ENCODE measurements at regions not wholly inside any gene's neighbourhood (a gene's known extent, or its start where the extent isn't known, plus 50 kb on each side); places are given as distances from the start of the nearest gene placed in this dataset.

DNA sequence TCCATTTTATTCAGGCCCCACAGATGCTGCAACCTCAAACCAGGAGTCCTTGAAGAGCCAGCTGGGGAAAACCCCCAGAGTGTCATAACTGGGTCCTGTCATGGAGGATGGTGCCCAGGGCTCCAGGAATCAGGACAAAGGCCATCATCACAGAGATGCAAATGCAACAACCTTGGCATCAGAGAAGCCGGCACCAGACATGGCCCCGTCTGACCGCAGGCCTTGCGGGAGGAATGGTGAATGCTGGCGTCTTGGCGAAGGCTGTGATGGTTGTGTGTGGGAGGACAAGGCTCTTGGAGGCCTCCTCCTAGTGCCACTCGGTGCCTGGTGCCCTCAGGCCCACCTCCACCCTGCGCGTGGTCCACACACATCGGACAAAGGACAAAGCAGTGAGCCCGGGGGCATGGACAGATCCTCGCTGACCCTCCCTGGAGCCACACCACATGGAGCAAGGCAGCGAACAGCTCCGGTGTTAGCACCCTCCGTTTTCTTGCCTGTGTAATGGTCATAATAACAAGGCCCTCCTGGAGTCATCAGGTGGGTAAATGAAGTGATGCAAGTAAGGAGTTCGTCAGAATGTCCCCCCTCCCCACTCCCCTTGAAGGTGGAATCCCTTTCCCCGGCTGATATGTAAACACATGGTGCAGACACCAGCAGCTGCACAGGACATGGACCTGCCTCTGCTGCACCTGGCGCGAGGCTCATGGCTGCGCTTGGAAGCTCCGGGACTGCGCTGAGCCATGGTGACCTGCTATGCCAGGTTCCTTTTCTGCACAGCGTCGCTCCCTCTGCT lies 380.7 kb downstream of the IRX2 start:
- H3K4me2 ChIP-seq (ENCODE audit: low read depth, low read length), result no peak overlapping the region
- no peaks in the 10 kb centered on the region for H3F3A ChIP-seq (ENCODE audit: insufficient read depth, low read length)
- H3K27me3 ChIP-seq (replicated peaks; ENCODE audit: insufficient read depth, low read length), result no peaks in the 10 kb centered on the region

DNA sequence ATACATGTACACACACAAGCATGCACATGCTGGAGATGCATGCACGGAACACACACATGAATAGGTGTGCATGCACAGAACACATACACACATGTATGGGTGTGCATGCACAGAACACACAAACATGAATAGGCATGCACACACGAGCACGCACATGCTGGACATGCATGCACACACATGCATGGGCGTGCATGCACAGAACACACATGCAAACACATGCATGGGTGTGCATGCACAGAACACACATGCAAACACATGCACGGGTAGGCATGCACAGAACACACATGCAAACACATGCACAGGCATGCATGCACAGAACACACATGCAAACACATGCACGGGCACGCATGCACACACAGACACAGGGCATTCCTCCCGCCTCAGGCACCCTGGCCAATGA lies 382.3 kb downstream of the IRX2 start:
- DNase-seq, result no peak
- Histone ChIP-seq H3K9ac (ENCODE audit: low read length) (no peak overlapping the region), H3K4me2 (ENCODE audit: low read depth, low read length) (no peak overlapping the region), H3K27me3 (replicated peaks; ENCODE audit: insufficient read depth, low read length) (no peaks in the 10 kb centered on the region), H3F3A (ENCODE audit: insufficient read depth, low read length) (no peaks in the 10 kb centered on the region), H3K27ac (ENCODE audit: low read length) (no peak overlapping the region), H3K79me2 (ENCODE audit: low read length) (no peaks in the 10 kb centered on the region), H3K9me3 (replicated peaks; ENCODE audit: insufficient read depth, low read length) (no peaks in the 10 kb centered on the region), H3K36me3 (replicated peaks; ENCODE audit: insufficient read depth, low read length) (no peaks in the 10 kb centered on the region), H4K20me1 (ENCODE audit: insufficient read depth, low read length) (no peaks in the 10 kb centered on the region), H3K4me3 (ENCODE audit: low read length) (no peak overlapping the region), H3K4me1 (ENCODE audit: low read length) (peaks cover 4% of the 10 kb centered on the region; the same call in 1 of the 2 replicates), H3K9me2 (replicated peaks; ENCODE audit: insufficient read depth, low read length) (no peaks in the 10 kb centered on the region), H2AFZ (ENCODE audit: low read length) (no peak overlapping the region)
- TF ChIP-seq EZH2phosphoT487 (IDR thresholded peaks at IDR 0.05; ENCODE audit: low read length), result no peak
- TF ChIP-seq, protein P1, sequence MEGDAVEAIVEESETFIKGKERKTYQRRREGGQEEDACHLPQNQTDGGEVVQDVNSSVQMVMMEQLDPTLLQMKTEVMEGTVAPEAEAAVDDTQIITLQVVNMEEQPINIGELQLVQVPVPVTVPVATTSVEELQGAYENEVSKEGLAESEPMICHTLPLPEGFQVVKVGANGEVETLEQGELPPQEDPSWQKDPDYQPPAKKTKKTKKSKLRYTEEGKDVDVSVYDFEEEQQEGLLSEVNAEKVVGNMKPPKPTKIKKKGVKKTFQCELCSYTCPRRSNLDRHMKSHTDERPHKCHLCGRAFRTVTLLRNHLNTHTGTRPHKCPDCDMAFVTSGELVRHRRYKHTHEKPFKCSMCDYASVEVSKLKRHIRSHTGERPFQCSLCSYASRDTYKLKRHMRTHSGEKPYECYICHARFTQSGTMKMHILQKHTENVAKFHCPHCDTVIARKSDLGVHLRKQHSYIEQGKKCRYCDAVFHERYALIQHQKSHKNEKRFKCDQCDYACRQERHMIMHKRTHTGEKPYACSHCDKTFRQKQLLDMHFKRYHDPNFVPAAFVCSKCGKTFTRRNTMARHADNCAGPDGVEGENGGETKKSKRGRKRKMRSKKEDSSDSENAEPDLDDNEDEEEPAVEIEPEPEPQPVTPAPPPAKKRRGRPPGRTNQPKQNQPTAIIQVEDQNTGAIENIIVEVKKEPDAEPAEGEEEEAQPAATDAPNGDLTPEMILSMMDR (IDR thresholded peaks at IDR 0.05; ENCODE audit: low read length), result no peak
- TF ChIP-seq EZH2 (optimal IDR thresholded peaks at IDR 0.05; ENCODE audit: low read depth, low read length), result no peak

More for the DNA sequence above, 380.7 kb downstream of the IRX2 start:
- H4K20me1 ChIP-seq (ENCODE audit: insufficient read depth, low read length), result no peaks in the 10 kb centered on the region
- no peak for TF ChIP-seq EZH2 (optimal IDR thresholded peaks at IDR 0.05; ENCODE audit: low read depth, low read length)
- TF ChIP-seq EZH2phosphoT487 (IDR thresholded peaks at IDR 0.05; ENCODE audit: low read length), result no peak
- TF ChIP-seq, protein P1 (IDR thresholded peaks at IDR 0.05; ENCODE audit: low read length), result no peak
- no peaks in the 10 kb centered on the region for H3K36me3 ChIP-seq (replicated peaks; ENCODE audit: insufficient read depth, low read length)
- no peak overlapping the region for H3K27ac ChIP-seq (ENCODE audit: low read length)
- peaks cover 4% of the 10 kb centered on the region; the same call in 1 of the 2 replicates for H3K4me1 ChIP-seq (ENCODE audit: low read length)
- no peak overlapping the region for H2AFZ ChIP-seq (ENCODE audit: low read length)
- DNase-seq, result no peak
- H3K9ac ChIP-seq (ENCODE audit: low read length), result no peak overlapping the region
- no peaks in the 10 kb centered on the region for H3K9me3 ChIP-seq (replicated peaks; ENCODE audit: insufficient read depth, low read length)
- H3K9me2 ChIP-seq (replicated peaks; ENCODE audit: insufficient read depth, low read length), result no peaks in the 10 kb centered on the region
- no peaks in the 10 kb centered on the region for H3K79me2 ChIP-seq (ENCODE audit: low read length)
- H3K4me3 ChIP-seq (ENCODE audit: low read length), result no peak overlapping the region

DNA sequence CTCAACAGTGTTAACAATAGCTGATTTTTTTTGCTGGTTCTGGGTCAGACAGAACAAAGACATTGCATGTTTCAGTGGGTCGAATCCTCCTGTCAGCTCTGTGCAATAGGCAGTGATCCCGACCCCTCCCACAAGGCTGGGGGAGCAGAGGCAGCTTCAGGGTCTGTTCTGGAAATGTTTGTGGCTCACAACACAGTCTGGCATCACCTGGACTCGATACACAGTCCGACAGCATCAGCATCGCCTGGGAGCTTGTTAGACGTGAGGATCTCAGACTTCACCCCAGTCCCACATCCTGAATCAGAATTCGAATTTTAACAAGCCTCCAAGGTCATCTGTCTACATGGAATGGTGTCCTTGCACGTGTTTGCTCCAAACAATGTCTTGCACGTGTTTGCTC lies 384.7 kb downstream of the IRX2 start:
- Histone ChIP-seq H3K9me3 (replicated peaks; ENCODE audit: insufficient read depth, low read length) (no peaks in the 10 kb centered on the region), H3K4me2 (ENCODE audit: low read depth, low read length) (no peak overlapping the region), H3K79me2 (ENCODE audit: low read length) (no peaks in the 10 kb centered on the region), H4K20me1 (ENCODE audit: insufficient read depth, low read length) (no peaks in the 10 kb centered on the region), H3K4me3 (ENCODE audit: low read length) (no peak overlapping the region), H3K4me1 (ENCODE audit: low read length) (no peaks in the 10 kb centered on the region), H3K36me3 (replicated peaks; ENCODE audit: insufficient read depth, low read length) (no peaks in the 10 kb centered on the region), H3F3A (ENCODE audit: insufficient read depth, low read length) (no peaks in the 10 kb centered on the region), H3K9me2 (replicated peaks; ENCODE audit: insufficient read depth, low read length) (no peaks in the 10 kb centered on the region), H3K27ac (ENCODE audit: low read length) (no peak overlapping the region), H3K27me3 (replicated peaks; ENCODE audit: insufficient read depth, low read length) (no peaks in the 10 kb centered on the region), H2AFZ (ENCODE audit: low read length) (no peak overlapping the region), H3K9ac (ENCODE audit: low read length) (no peak overlapping the region)
- DNase-seq, result no peak
- no peak for TF ChIP-seq EZH2phosphoT487 (IDR thresholded peaks at IDR 0.05; ENCODE audit: low read length)

DNA sequence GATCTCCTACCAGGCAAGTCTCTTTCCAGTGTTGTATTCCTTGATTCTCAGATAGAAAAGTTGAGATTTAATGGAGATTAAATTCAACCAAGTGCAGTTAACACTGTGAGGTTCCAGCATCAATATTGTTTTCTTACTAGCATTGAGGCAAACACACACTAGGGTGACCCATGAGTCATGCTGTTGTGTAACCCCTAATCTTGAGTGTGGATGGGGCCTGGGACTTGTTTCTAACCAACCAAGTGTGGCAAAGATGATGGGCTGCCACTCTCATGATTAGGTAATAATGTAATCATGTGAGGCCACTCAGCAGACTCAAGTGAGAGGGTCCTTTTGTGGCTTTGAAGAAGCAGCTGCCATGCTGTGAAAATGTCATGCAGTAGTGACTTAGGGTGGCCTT lies 394.2 kb downstream of the IRX2 start:
- Histone ChIP-seq H3K79me2 (ENCODE audit: low read length) (no peaks in the 10 kb centered on the region), H3F3A (ENCODE audit: insufficient read depth, low read length) (no peaks in the 10 kb centered on the region), H3K9me2 (replicated peaks; ENCODE audit: insufficient read depth, low read length) (no peaks in the 10 kb centered on the region), H3K9ac (ENCODE audit: low read length) (no peak overlapping the region), H4K20me1 (ENCODE audit: insufficient read depth, low read length) (no peaks in the 10 kb centered on the region), H3K4me1 (ENCODE audit: low read length) (no peaks in the 10 kb centered on the region), H3K36me3 (replicated peaks; ENCODE audit: insufficient read depth, low read length) (no peaks in the 10 kb centered on the region), H3K27ac (ENCODE audit: low read length) (no peak overlapping the region), H3K9me3 (replicated peaks; ENCODE audit: insufficient read depth, low read length) (no peaks in the 10 kb centered on the region), H3K4me3 (ENCODE audit: low read length) (no peak overlapping the region), H3K27me3 (replicated peaks; ENCODE audit: insufficient read depth, low read length) (no peaks in the 10 kb centered on the region), H3K4me2 (ENCODE audit: low read depth, low read length) (no peak overlapping the region), H2AFZ (ENCODE audit: low read length) (no peak overlapping the region)
- TF ChIP-seq EZH2 (optimal IDR thresholded peaks at IDR 0.05; ENCODE audit: low read depth, low read length), result no peak
- TF ChIP-seq, protein P1 (IDR thresholded peaks at IDR 0.05; ENCODE audit: low read length), result no peak
- no peak for TF ChIP-seq EZH2phosphoT487 (IDR thresholded peaks at IDR 0.05; ENCODE audit: low read length)
- no peak for DNase-seq
